HepG2 (cell line): ENCODE measurements at regions not wholly inside any gene's neighbourhood (a gene's known extent, or its start where the extent isn't known, plus 50 kb on each side); places are given as distances from the start of the nearest gene placed in this dataset.

ENCODE experiments used
- ATAC-seq: fragments of 200-7000 bp; cut with Tn5 transposase; 3 replicates; pipeline ENCODE4 v1.9.1; 2020; ENCODE audit warnings: mild to moderate bottlenecking, moderate library complexity
- BruUV-seq: library from RNA; stranded (reverse); fragments of 400-500 nt; replicated peaks from 2 replicates; lab custom pipeline; 2021; lab: Mats Ljungman, UMichigan
- CTCF ChIA-PET: fragments of 300-600 bp; formaldehyde crosslinking; extraction: SDS; loops from one replicate; lab custom pipeline; 2021; ENCODE audit warnings: low total read pairs, inconsistent platforms, low intra/inter-chr PET ratio; lab: Yijun Ruan, JAX
- POLR2A ChIA-PET: fragments of 350-600 bp; sonication (Branson Sonifier 250); formaldehyde crosslinking; loops from one replicate; lab custom pipeline; 2020; ENCODE audit warnings: antibody characterized with exemption, inconsistent platforms; lab: Yijun Ruan, JAX
- DNase-seq: peaks from one replicate; pipeline ENCODE4 v3.0.0-alpha.2; 2015; ENCODE audit warnings: low spot score
- FAIRE-seq: peaks from 3 replicates; lab custom pipeline; 2011; peaks lifted over from hg19 to GRCh38; lab: Jason Lieb, UNC
- H2AFZ ChIP-seq: one replicate; pipeline ENCODE4 v1.6.1; 2011; ENCODE audit warnings: low read length, inconsistent platforms
- H3K27ac ChIP-seq: fragments of 300-600 bp; 3 replicates; pipeline ENCODE4 v1.8.0; 2011; ENCODE audit warnings: mixed run types, mild to moderate bottlenecking, mixed read lengths, low read length, inconsistent platforms; ENCODE audit not compliant: insufficient read depth; ENCODE audit errors: extremely low read length
- H3K27me3 ChIP-seq, 2 experiments: fragments of 200-600 bp in 1 of 2; 2 replicates in 1 of 2; 3 replicates in 1 of 2; pipeline versions ENCODE4 v1.6.0 to v1.8.0; 2011; ENCODE audit warnings: low read length in 2 of 2, mild to moderate bottlenecking in 2 of 2, moderate library complexity in 2 of 2, inconsistent platforms in 1 of 2; ENCODE audit not compliant: insufficient read depth in 2 of 2, control insufficient read depth in 1 of 2
- H3K36me3 ChIP-seq, 2 experiments: fragments of 200-600 bp in 1 of 2; replicated peaks in 1 of 2; 2 replicates in 1 of 2; 3 replicates in 1 of 2; pipeline versions ENCODE4 v1.5.1 to v1.8.0; 2011; ENCODE audit warnings: low read length in 2 of 2, inconsistent platforms in 1 of 2; ENCODE audit not compliant: insufficient read depth in 2 of 2, control insufficient read depth in 1 of 2
- H3K4me1 ChIP-seq: 2 replicates; pipeline ENCODE4 v1.5.1; 2012; ENCODE audit warnings: low read length, inconsistent platforms; ENCODE audit not compliant: insufficient read depth
- H3K4me2 ChIP-seq: 2 replicates; pipeline ENCODE4 v1.6.0; 2011; ENCODE audit warnings: low read depth, low read length, inconsistent platforms
- H3K4me3 ChIP-seq, 3 experiments: fragments of 200-600 bp in 1 of 3; sonication (generic), shearing (Covaris generic) in 1 of 3; replicated peaks in 1 of 3; 2 replicates each; pipeline ENCODE4 v1.5.1; 2011 to 2016; ENCODE audit warnings: low read length in 3 of 3, inconsistent platforms in 2 of 3, low read depth in 2 of 3, mild to moderate bottlenecking in 2 of 3, control low read depth in 1 of 3, mixed read lengths in 1 of 3; ENCODE audit not compliant: insufficient read depth in 1 of 3
- H3K79me2 ChIP-seq: one replicate; pipeline ENCODE4 v1.6.1; 2011; ENCODE audit warnings: low read length, inconsistent platforms; ENCODE audit not compliant: insufficient read depth
- H3K9ac ChIP-seq: 2 replicates; pipeline ENCODE4 v1.6.0; 2011; ENCODE audit warnings: mild to moderate bottlenecking, low read depth, low read length, inconsistent platforms; ENCODE audit not compliant: insufficient read depth
- H3K9me3 ChIP-seq: 2 replicates; pipeline ENCODE4 v1.5.1; 2012; ENCODE audit warnings: mild to moderate bottlenecking, low read length
- H4K20me1 ChIP-seq: 2 replicates; pipeline ENCODE4 v1.6.0; 2011; ENCODE audit warnings: inconsistent platforms, mild to moderate bottlenecking, low read length, moderate library complexity; ENCODE audit not compliant: insufficient read depth
- GABPB1 ChIP-seq: IDR thresholded peaks from 2 replicates; pipeline ENCODE4 v1.6.1; 2016; ENCODE audit warnings: mild to moderate bottlenecking, missing genetic modification reagents, moderate library complexity, missing compliant biosample characterization
- HCFC1 ChIP-seq: fragments of 150-350 bp; IDR thresholded peaks from 2 replicates; pipeline ENCODE4 v1.6.1; 2014; ENCODE audit warnings: low read depth, low read length
- HNRNPUL1 ChIP-seq: fragments of 200-400 bp; formaldehyde crosslinking; IDR thresholded peaks from 2 replicates; pipeline ENCODE4 v1.6.1; 2017; ENCODE audit warnings: low read depth, mild to moderate bottlenecking, low read length, moderate library complexity
- HOMEZ ChIP-seq: IDR thresholded peaks from 2 replicates; pipeline ENCODE4 v1.6.1; 2016; ENCODE audit warnings: low read depth
- TEAD3 ChIP-seq: optimal IDR thresholded peaks from 2 replicates; pipeline ENCODE3; 2016; ENCODE audit warnings: borderline replicate concordance
- XRCC5 ChIP-seq: fragments of 200-400 bp; formaldehyde crosslinking; optimal IDR thresholded peaks from 2 replicates; pipeline ENCODE3; 2017; ENCODE audit warnings: mild to moderate bottlenecking, low read length
- ZMYM3 ChIP-seq: sonication (generic); formaldehyde crosslinking; IDR thresholded peaks from 2 replicates; pipeline ENCODE4 v1.5.1; 2020; ENCODE audit warnings: mild to moderate bottlenecking, missing genetic modification reagents
- ZNF101 ChIP-seq: sonication (generic); formaldehyde crosslinking; IDR thresholded peaks from 2 replicates; pipeline ENCODE4 v1.4.0; 2020; ENCODE audit warnings: mild to moderate bottlenecking, low read depth, missing genetic modification reagents, borderline replicate concordance
- ZNF546 ChIP-seq: sonication (generic); formaldehyde crosslinking; conservative IDR thresholded peaks from 2 replicates; pipeline ENCODE4 v1.8.1; 2023; ENCODE audit warnings: mild to moderate bottlenecking, missing genetic modification reagents
- ZNF605 ChIP-seq: sonication (generic); formaldehyde crosslinking; IDR thresholded peaks from 2 replicates; pipeline ENCODE4 v1.8.0; 2022; ENCODE audit warnings: mild to moderate bottlenecking, missing genetic modification reagents
- ZNF713 ChIP-seq: sonication (generic); formaldehyde crosslinking; IDR thresholded peaks from 2 replicates; pipeline ENCODE4 v1.4.0; 2020; ENCODE audit warnings: mild to moderate bottlenecking, missing genetic modification reagents
- WGBS: methylation state at CpG from one replicate; pipeline ENCODE4 v1.1.6; 2017; ENCODE audit warnings: low lambda C conversion rate; 5-methylcytosine and 5-hydroxymethylcytosine counted together
- in situ Hi-C: cut with HindIII; loops from 2 replicates; pipeline ENCODE4 v1.10.0; 2017; ENCODE audit warnings: low pct_unique_long_range_greater_than_20kb; ENCODE audit not compliant: extremely low pct_ligation_motif_present
- intact Hi-C: fragments of 100-400 bp; cut with micrococcal nuclease; formaldehyde crosslinking; loops from one replicate; pipeline ENCODE4 v1.10.0; 2022; ENCODE audit not compliant: unreplicated experiment

- H3K27me3 ChIP-seq: 0 out of 5 replicates have a peak, but pooled peaks cover 0 to 1% of the 10 kb centered on the region in 2 experiments
- TF ChIP-seq TEAD3 (CRISPR knock-in tag) (peak; percentile 43), HNRNPUL1 (no peak), ZMYM3 (CRISPR knock-in tag) (no peak), ZNF546 (CRISPR knock-in tag) (no peak), ZNF101 (no peak), GABPB1 (CRISPR knock-in tag) (no peak), ZNF713 (CRISPR knock-in tag) (no peak), HCFC1 (no peak), HOMEZ (no peak), XRCC5 (no peak), ZNF605 (0 out of 2 replicates have a peak, but pooled peaks have one; percentile 31)
- in situ Hi-C loops: loop anchor here (10.0 kb wide), 1 partner anchor 236 kb away; the partner anchor contains the start of genes CKS2 and SECISBP2
- ATAC-seq: peak; percentile 58
- no peak for FAIRE-seq
- H4K20me1 ChIP-seq: no peaks in the 10 kb centered on the region
- H3K79me2 ChIP-seq: no peaks in the 10 kb centered on the region
- H3K4me2 ChIP-seq: peak overlapping the region; percentile 69
- 22% methylated on average over 9 of the region's 9 CpGs for WGBS
- H3K27ac ChIP-seq: peak overlapping the region; percentile 3
- H3K9ac ChIP-seq: peak overlapping the region; percentile 34; the same call in 1 of the 2 replicates
- ChIA-PET CTCF (interaction anchor here (2.6 kb wide), 1 partner anchor 231 kb away, joined by 13 read pairs; the partner anchor contains the start of gene SECISBP2), POLR2A (interaction anchor here (0.9 to 1.5 kb wide), 2 partner anchors 12 to 193 kb away, joined by 3 read pairs; no protein-coding TSS in a partner anchor)
- peaks cover 74% of the 10 kb centered on the region for H3K4me1 ChIP-seq
- H3K36me3 ChIP-seq: no peaks in the 10 kb centered on the region
- H3K4me3 ChIP-seq: peak overlapping the region; percentile 4 to 20 (median 12); a peak in 2 of 6 replicates
- H3K9me3 ChIP-seq: peaks cover 3% of the 10 kb centered on the region; the same call in 1 of the 2 replicates
- H2AFZ ChIP-seq: peak overlapping the region; percentile 70
- intact Hi-C loops: no loop called here
- no peak for DNase-seq
- no TSS peak for BruUV-seq
These were observed 52.5 kb upstream of the SEMA4D start for GRCh38 chr9:89550346-89550927.
